HPDE6-E6E7 (cell line): ENCODE measurements at regions not wholly inside any gene's neighbourhood (a gene's known extent, or its start where the extent isn't known, plus 50 kb on each side); places are given as distances from the start of the nearest gene placed in this dataset.
A peak's percentile ranks its signal among the peaks of the same experiment; 100 is the strongest.
"Not testable (repeated sequence)": the region's sequence is repeated elsewhere in the genome, so short reads cannot be mapped to it uniquely, and the experiment has no call there.

Source experiments
- DNase-seq: peaks from one replicate; pipeline ENCODE4 v3.0.0; 2011; ENCODE audit warnings: missing footprints; ENCODE audit errors: extremely low spot score

DNA sequence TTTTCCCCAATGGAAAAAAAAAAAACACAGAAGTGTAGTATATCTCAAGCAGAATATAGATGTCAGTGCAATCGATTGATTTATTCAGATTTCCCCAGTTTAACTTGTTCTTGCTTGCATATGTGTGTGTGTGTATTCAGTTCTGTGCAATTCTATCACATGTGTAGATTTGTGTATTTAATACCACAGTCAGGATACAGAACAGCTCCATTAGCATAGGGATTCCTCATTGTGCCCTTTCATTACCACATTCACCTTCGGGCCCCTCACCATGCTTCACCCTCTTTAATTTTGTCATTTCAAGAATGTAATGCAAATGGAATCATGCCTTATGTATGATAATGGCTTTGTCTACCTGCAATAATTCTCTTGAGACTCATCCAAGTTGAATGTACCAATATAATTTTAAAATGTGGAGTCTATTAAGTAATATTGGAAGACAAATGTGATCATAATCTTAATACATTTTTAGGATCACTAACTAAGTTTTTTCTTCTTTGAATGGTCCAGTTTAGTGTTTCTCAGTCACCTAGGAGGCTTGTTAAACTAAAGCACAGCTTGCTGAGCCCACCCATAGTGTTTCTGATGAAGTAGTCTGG lies 187.9 kb downstream of the TENT5A start:
- no peak for DNase-seq

DNA sequence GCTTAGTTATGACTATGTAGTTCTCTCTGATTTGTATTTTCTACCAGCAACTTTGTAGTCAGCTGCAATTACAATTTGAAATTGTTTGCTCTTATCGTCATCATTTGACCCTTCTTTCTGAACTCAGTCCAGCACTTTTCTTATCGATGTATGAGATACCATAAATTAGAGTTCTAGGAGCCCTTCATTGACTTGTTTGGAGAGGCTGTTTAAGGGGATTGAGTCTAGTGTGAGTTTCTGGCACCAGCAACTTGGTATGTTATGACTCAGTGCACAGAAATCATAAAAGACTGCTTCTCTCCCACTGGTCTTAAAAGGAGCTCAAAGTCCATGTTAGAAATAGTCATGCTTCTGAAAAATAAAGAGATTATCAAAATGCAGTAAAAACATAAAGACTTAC lies 190.3 kb downstream of the TENT5A start:
- DNase-seq: peak; percentile 13

GRCh38 chr6:81561731-81562130 lies 190.8 kb downstream of the TENT5A start:
- DNase-seq: no peak

GRCh38 chr6:81561071-81561564 lies 191.4 kb downstream of the TENT5A start:
- DNase-seq: peak; percentile 4

GRCh38 chr6:81557811-81558210 lies 194.7 kb downstream of the TENT5A start:
- DNase-seq: no peak

DNA sequence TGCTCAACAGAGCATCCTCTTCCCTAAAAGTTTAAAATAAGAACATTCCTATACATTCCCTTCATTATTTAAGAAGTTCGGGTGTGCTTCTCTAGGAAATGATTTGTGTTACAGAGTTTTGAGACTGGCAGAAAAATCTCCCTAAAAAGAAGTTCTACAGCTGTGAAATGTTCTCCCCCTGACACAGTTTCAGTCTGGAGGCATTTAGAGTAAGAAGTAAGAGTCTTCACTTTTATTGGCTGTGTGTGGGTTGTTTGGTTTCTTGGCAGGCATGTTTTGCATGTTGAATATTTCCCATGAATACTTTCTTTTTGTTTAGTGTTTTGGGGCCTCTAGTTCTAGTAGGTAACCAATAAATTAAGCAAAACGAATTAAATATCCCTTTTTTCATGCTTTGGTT lies 195.9 kb downstream of the TENT5A start:
- no peak for DNase-seq

DNA sequence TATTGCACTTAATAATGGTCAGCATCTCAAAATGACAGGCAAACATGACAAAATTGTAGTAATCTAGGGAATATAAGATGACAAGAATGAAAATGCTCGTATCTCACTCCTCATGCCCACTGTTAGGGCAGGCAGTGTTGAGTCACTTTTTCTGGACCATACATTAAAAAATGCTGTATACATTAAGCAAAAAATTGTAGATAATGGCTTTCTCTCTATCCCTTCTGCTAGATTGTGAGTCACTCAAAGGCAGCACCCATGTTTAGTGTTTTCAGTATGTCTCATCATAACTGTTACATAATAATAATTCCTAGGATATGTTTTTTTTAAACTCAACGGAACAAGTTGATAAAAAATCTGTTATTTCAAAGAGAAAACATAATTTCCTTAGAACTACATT lies 199.3 kb downstream of the TENT5A start:
- no peak for DNase-seq

DNA sequence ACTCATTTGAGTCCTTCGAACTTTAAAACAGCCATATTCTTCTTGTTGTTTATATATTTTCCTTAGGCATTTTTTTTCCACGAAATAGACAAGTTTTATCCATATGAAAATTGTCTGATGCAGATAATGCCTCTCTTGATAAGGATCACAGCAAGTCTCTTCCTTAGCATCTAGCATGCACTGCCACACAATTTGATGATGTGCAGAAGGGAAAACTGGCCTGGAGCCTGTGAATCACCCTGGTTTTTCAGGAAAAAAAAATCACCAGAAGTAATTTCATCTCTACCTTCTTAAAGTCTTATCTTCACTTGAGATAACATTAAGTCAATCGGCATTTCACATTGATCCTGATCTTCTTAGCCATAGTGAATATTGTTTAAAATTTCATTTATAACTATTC lies 199.8 kb downstream of the TENT5A start:
- DNase-seq: no peak

- no peak for DNase-seq
Observed at GRCh38 chr6:81547149-81547548, 205.3 kb downstream of the TENT5A start.

DNA sequence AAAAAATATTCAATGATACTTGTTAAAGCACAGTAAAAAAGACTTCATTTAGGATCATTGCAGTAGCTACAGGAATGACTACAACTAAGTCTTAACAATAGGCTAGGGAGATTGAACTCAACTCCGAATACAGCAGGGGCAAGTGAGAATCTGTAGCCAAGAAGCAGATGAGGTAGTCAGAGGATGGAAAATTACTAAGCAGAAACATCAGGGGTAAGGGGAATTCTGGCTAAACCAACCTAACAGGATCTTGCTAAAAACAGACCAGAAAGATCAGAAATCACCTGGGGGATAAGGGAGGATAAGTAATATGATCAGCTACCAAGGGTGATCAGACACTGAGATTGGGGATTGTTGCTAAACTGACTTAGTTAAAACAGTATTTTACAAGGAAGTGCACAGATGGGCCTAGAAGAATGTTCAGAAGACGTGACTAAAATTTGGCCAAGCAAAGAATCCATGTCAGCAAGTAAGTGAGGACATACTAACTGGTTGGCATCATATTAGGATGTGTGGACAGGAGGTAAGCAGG lies 217.5 kb downstream of the TENT5A start:
- no peak for DNase-seq

GRCh38 chr6:81531869-81532561 lies 220.5 kb downstream of the TENT5A start:
- DNase-seq: no peak

- DNase-seq: no peak
Observed at GRCh38 chr6:81517455-81517854, 235.0 kb downstream of the TENT5A start.

GRCh38 chr6:81515562-81516453 lies 236.7 kb downstream of the TENT5A start:
- DNase-seq: no peak

DNA sequence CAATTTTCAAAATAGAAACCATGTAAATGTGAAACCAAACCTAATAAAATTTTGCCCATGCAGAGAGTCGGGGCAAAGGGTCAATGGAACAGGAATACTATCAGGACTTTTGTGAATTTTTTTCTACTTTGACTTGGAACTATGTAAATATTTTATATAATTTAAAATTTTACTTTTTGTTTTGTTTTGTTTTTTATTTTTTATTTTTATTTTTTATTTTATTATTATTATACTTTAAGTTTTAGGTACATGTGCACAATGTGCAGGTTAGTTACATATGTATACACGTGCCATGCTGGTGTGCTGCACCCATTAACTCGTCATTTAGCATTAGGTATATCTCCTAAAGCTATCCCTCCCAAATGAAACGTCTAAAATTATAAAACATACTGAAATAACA lies 238.3 kb downstream of the TENT5A start:
- DNase-seq: not testable (repeated sequence)

GRCh38 chr6:81511423-81511822 lies 241.1 kb downstream of the TENT5A start:
- DNase-seq: no peak

DNA sequence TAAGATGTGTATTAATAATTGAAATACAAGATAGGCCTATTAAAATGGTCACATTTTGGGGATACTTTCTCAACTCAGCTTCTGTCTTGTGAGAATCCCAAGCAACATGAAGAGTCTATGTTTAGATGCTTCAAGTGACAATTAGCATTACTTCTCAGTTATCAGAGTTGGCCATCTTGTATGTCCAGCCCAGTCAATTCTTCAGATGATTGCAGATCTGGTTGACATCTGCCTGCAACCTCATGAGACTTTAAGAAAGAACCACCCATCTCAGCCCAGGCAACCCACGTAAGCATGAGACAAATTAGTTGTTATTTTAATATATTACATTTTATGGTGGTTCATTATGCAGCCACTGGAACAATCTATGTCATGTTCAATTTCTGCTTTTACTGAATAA lies 256.5 kb downstream of the TENT5A start:
- no peak for DNase-seq

GRCh38 chr6:81491454-81492101 lies 260.9 kb downstream of the TENT5A start:
- no peak for DNase-seq

GRCh38 chr6:81487489-81487888 lies 265.0 kb downstream of the TENT5A start:
- DNase-seq: no peak

DNA sequence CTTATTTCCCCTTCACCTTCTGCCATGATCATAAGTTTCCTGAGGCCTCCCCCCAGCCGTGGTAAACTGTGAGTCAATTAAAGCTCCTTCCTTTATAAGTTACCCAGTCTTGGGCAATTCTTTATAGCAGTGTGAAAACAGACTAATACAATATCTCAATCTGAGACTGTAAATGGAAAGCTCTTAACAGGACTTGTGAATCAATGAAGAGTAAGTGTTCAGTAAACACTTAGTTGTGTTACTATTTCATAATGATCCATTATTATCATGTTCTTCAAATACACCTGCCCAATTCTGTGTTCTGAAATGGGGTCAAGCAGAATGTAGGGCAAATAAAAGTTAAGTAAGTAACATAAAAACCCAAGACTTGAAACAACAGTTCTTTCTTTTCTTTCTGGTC lies 266.2 kb downstream of the TENT5A start:
- DNase-seq: no peak

DNA sequence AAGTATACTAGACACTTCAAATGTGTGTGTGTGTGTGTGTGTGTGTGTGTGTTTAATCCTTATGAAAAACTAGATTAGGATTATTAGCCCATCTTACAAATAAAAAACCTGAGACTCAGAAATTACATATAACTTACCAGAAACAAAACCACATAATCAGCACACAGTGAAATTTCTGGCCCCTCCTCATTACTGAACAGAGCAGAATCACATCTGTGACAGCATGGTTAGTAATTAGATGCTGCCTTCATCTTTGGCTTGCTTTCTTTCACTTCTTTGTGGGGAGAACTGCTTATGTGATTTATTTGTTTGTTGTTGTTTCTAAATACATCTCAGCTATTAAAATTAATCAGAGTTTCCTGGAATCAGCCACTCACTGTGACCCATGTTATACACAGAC lies 267.1 kb downstream of the TENT5A start:
- DNase-seq: no peak

DNA sequence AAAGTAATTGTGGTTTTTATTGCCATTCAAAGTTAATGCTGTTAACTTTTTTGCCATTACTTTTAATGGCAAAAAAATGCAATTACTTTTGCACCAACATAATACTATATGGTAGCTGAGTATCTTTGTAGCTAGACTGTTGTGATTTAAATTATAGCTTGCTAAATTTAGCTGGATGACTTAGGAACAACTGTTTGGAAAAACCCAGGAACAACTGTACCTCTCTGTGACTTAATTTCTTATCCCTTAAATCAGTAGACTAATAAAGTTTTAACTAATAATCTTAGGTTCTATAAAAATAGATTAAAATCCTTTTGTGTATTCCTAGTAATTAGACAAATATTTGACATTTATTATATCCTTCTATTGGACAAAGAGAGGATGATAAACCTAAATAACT lies 268.2 kb downstream of the TENT5A start:
- DNase-seq: no peak

- DNase-seq: peak; percentile 14
Observed at GRCh38 chr6:81480139-81480538, 272.3 kb downstream of the TENT5A start.
